WERI-Rb-1 (cell line): ENCODE measurements at regions not wholly inside any gene's neighbourhood (a gene's known extent, or its start where the extent isn't known, plus 50 kb on each side); places are given as distances from the start of the nearest gene placed in this dataset.

Experiments
- DNase-seq: peaks from one replicate; pipeline ENCODE4 v3.0.0-alpha.2; 2020
- H3K27ac ChIP-seq: fragments of 250-450 bp; sonication (Bioruptor Pico); 2 replicates; pipeline ENCODE4 v1.5.1; 2020; ENCODE audit warnings: mild to moderate bottlenecking, moderate library complexity
- H3K27me3 ChIP-seq: fragments of 250-450 bp; sonication (Bioruptor Pico); 2 replicates; pipeline ENCODE4 v1.5.1; 2021; ENCODE audit warnings: mild to moderate bottlenecking, low read depth, moderate library complexity; ENCODE audit not compliant: insufficient read depth, severe bottlenecking
- H3K36me3 ChIP-seq: fragments of 250-450 bp; sonication (Bioruptor Pico); 2 replicates; pipeline ENCODE4 v1.5.1; 2020; ENCODE audit warnings: mild to moderate bottlenecking, moderate library complexity
- H3K4me3 ChIP-seq: 2 replicates; pipeline ENCODE4 v1.5.1; 2011; ENCODE audit warnings: low read depth, mild to moderate bottlenecking, control low read depth, low read length
- H3K9me3 ChIP-seq: fragments of 250-450 bp; sonication (Bioruptor Pico); 2 replicates; pipeline ENCODE4 v1.5.1; 2021; ENCODE audit warnings: mild to moderate bottlenecking, moderate library complexity; ENCODE audit not compliant: severe bottlenecking
- CTCF ChIP-seq: IDR thresholded peaks from 2 replicates; pipeline ENCODE4 v1.5.1; 2011; ENCODE audit warnings: low read depth, mild to moderate bottlenecking, control low read depth, inconsistent platforms, low read length

- Histone ChIP-seq H3K4me3 (no peak overlapping the region), H3K36me3 (no peaks in the 10 kb centered on the region), H3K9me3 (no peaks in the 10 kb centered on the region), H3K27ac (no peak overlapping the region), H3K27me3 (no peaks in the 10 kb centered on the region)
- no peak for TF ChIP-seq CTCF
- DNase-seq = no peak
Observed at GRCh38 chr12:77314378-77315052, 249.1 kb upstream of the E2F7 start.

GRCh38 chr12:77308056-77308455 lies 242.7 kb upstream of the E2F7 start:
- no peaks in the 10 kb centered on the region for H3K36me3 ChIP-seq
- H3K4me3 ChIP-seq = no peak overlapping the region
- no peaks in the 10 kb centered on the region for H3K27me3 ChIP-seq
- no peak for TF ChIP-seq CTCF
- DNase-seq = no peak
- no peak overlapping the region for H3K27ac ChIP-seq
- H3K9me3 ChIP-seq = no peaks in the 10 kb centered on the region

- Histone ChIP-seq H3K4me3 (no peak overlapping the region), H3K9me3 (no peaks in the 10 kb centered on the region), H3K27me3 (no peaks in the 10 kb centered on the region), H3K27ac (no peak overlapping the region), H3K36me3 (no peaks in the 10 kb centered on the region)
- TF ChIP-seq CTCF = no peak
- DNase-seq = no peak
Observed at GRCh38 chr12:77300811-77301210, 235.4 kb upstream of the E2F7 start.

GRCh38 chr12:77299910-77300669 lies 234.7 kb upstream of the E2F7 start:
- Histone ChIP-seq H3K4me3 (no peak overlapping the region), H3K27ac (no peak overlapping the region), H3K36me3 (no peaks in the 10 kb centered on the region), H3K27me3 (no peaks in the 10 kb centered on the region), H3K9me3 (no peaks in the 10 kb centered on the region)
- TF ChIP-seq CTCF = no peak
- DNase-seq = no peak

GRCh38 chr12:77299001-77299400 lies 233.6 kb upstream of the E2F7 start:
- no peak for TF ChIP-seq CTCF
- H3K9me3 ChIP-seq = no peaks in the 10 kb centered on the region
- no peak for DNase-seq
- no peaks in the 10 kb centered on the region for H3K36me3 ChIP-seq
- H3K27me3 ChIP-seq = no peaks in the 10 kb centered on the region
- no peak overlapping the region for H3K27ac ChIP-seq
- H3K4me3 ChIP-seq = no peak overlapping the region
